Common myeloid progenitor, CD34-positive (primary cell): ENCODE measurements at regions not wholly inside any gene's neighbourhood (a gene's known extent, or its start where the extent isn't known, plus 50 kb on each side); places are given as distances from the start of the nearest gene placed in this dataset.

Experiments
- CTCF ChIA-PET: fragments of 350-600 bp; sonication (Branson Sonifier 250); formaldehyde crosslinking; loops from one replicate; lab custom pipeline; 2021; ENCODE audit warnings: antibody characterized with exemption; lab: Charles Lee
- POLR2A ChIA-PET: fragments of 350-600 bp; sonication (Branson Sonifier 250); formaldehyde crosslinking; loops from one replicate; lab custom pipeline; 2021; ENCODE audit warnings: antibody characterized with exemption; lab: Charles Lee
- DNase-seq, 3 donors: peaks; one replicate each; pipeline versions ENCODE4 v3.0.0 to v3.0.0-alpha.2; 2013
- H3K27ac ChIP-seq, 2 experiments: 1 replicate in 1 of 2; 2 replicates in 1 of 2; pipeline ENCODE4 v1.7.0; 2013; ENCODE audit warnings: inconsistent platforms in 2 of 2, low read length in 2 of 2, mild to moderate bottlenecking in 2 of 2, low read depth in 1 of 2, moderate library complexity in 1 of 2; ENCODE audit not compliant: severe bottlenecking in 2 of 2, insufficient read depth in 1 of 2, poor library complexity in 1 of 2
- H3K27me3 ChIP-seq, 5 experiments: replicated peaks in 2 of 5; 1 replicate in 3 of 5; 2 replicates in 2 of 5; pipeline versions ENCODE4 v1.6.1 to v1.7.0; 2013; ENCODE audit warnings: low read length in 4 of 5, mild to moderate bottlenecking in 2 of 5, moderate library complexity in 2 of 5, inconsistent platforms in 1 of 5; ENCODE audit not compliant: insufficient read depth in 5 of 5, control insufficient read depth in 4 of 5
- H3K36me3 ChIP-seq, 4 experiments: 1 replicate in 2 of 4; 2 replicates in 2 of 4; pipeline versions ENCODE4 v1.6.1 to v1.7.0; 2013; ENCODE audit warnings: low read length in 3 of 4, control low read depth in 1 of 4, mild to moderate bottlenecking in 1 of 4; ENCODE audit not compliant: control insufficient read depth in 4 of 4, insufficient read depth in 4 of 4
- H3K4me1 ChIP-seq, 4 experiments: 1 replicate in 3 of 4; 2 replicates in 1 of 4; pipeline versions ENCODE4 v1.6.1 to v1.7.1; 2013; ENCODE audit warnings: low read length in 3 of 4, mild to moderate bottlenecking in 3 of 4, control low read depth in 1 of 4, inconsistent platforms in 1 of 4, moderate library complexity in 1 of 4; ENCODE audit not compliant: control insufficient read depth in 4 of 4, insufficient read depth in 4 of 4; ENCODE audit errors: control extremely low read depth in 1 of 4
- H3K4me3 ChIP-seq, 7 experiments: 1 replicate in 4 of 7; 2 replicates in 3 of 7; pipeline versions ENCODE4 v1.5.1 to v1.7.0; 2013; ENCODE audit warnings: mild to moderate bottlenecking in 7 of 7, low read length in 6 of 7, moderate library complexity in 6 of 7, inconsistent platforms in 2 of 7, low read depth in 2 of 7, control low read depth in 1 of 7; ENCODE audit not compliant: insufficient read depth in 4 of 7, control insufficient read depth in 1 of 7; ENCODE audit errors: extremely low read depth in 1 of 7
- H3K9me3 ChIP-seq, 5 experiments: 1 replicate in 4 of 5; 2 replicates in 1 of 5; pipeline versions ENCODE4 v1.6.1 to v1.7.1; 2013; ENCODE audit warnings: low read length in 4 of 5, mild to moderate bottlenecking in 2 of 5, inconsistent platforms in 1 of 5, low read depth in 1 of 5, moderate library complexity in 1 of 5; ENCODE audit not compliant: control insufficient read depth in 4 of 5, insufficient read depth in 2 of 5; ENCODE audit errors: control extremely low read depth in 1 of 5
- WGBS: methylation state at CpG from one replicate; pipeline ENCODE4 v1.1.5; 2013; ENCODE audit not compliant: insufficient coverage; 5-methylcytosine and 5-hydroxymethylcytosine counted together

DNA sequence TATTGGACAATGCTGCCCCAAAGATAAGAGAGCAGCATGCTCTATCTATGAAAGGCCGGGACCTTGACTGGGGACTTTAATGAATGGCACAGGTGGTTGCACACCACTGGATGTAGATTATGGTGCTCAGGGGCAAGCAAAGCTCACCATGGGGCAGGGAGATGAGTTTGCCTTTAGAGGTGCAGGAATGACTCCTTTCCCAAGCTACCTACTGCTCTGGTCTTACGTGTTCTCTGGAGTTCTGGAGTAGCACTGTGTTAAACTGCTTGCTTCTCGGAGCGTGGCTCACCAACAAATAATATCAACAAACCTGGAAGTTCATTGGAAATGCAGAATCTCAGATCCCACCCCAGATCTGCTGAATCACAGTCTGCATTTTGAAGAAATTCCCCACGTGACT is 445.3 kb downstream of the RPS24 start:
- Histone ChIP-seq H3K27me3 (peaks cover 0 to 4% (median 0%) of the 10 kb centered on the region in 5 experiments), H3K4me1 (no peaks in the 10 kb centered on the region), H3K4me3 (no peak overlapping the region), H3K9me3 (no peaks in the 10 kb centered on the region), H3K36me3 (no peaks in the 10 kb centered on the region), H3K27ac (no peak overlapping the region)
- WGBS, result 90% methylated on average over 4 of the region's 5 CpGs
- CTCF ChIA-PET, result no interaction called here
- POLR2A ChIA-PET, result no interaction called here
- no peak for DNase-seq

DNA sequence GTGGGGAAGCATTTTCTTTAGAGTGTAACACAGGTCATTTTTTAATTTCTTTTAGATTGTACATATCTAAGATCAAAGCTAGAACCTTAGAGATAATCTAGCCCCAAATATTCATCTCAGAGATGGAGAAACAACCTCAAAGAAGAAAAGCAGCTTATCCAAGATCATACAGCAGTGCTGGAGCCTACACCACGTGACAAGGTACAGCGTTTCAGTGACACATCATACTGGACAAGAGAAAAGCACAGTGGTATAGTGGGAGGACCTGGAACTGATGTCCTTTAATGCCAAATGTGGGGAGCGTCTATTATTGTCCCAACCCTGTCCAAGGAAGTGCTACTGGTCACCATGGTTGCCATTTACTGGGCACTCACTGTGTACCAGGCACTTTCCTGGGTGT is 445.8 kb downstream of the RPS24 start:
- 89% methylated on average over 3 of the region's 3 CpGs for WGBS
- H3K27ac ChIP-seq, result no peak overlapping the region
- peaks cover 0 to 4% (median 0%) of the 10 kb centered on the region in 5 experiments for H3K27me3 ChIP-seq
- H3K4me3 ChIP-seq, result no peak overlapping the region
- ChIA-PET POLR2A (no interaction called here), CTCF (no interaction called here)
- no peaks in the 10 kb centered on the region for H3K9me3 ChIP-seq
- no peaks in the 10 kb centered on the region for H3K36me3 ChIP-seq
- H3K4me1 ChIP-seq, result no peaks in the 10 kb centered on the region
- no peak for DNase-seq

DNA sequence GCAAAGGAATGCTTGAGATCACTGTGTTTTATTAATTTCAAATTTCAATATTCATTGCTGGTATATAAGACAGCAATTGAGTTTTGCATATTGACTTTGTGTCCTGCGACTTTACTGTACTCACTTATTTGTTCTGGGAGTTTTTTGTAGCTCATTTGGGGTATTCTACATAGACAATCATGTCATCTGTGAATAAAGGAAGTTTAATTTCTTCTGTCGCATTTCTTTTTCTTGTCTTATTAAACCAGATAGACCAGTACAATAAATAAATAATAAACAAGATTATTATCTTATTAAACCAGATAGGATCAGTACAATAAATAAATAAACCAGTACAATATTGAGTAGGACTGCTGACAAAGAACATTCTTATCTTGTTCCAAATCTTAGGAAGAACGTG is 448.2 kb downstream of the RPS24 start:
- ChIA-PET POLR2A (no interaction called here), CTCF (interaction anchor here (1.5 kb wide), 1 partner anchor 11 kb away, joined by 3 read pairs; no protein-coding TSS in a partner anchor)
- H3K27me3 ChIP-seq, result peaks cover 0 to 4% (median 0%) of the 10 kb centered on the region in 5 experiments
- H3K27ac ChIP-seq, result no peak overlapping the region
- H3K4me3 ChIP-seq, result no peak overlapping the region
- no peak for DNase-seq
- WGBS, result no CpG with 5 or more reads among the region's 3 CpGs
- H3K4me1 ChIP-seq, result no peaks in the 10 kb centered on the region
- H3K36me3 ChIP-seq, result no peaks in the 10 kb centered on the region
- no peaks in the 10 kb centered on the region for H3K9me3 ChIP-seq

DNA sequence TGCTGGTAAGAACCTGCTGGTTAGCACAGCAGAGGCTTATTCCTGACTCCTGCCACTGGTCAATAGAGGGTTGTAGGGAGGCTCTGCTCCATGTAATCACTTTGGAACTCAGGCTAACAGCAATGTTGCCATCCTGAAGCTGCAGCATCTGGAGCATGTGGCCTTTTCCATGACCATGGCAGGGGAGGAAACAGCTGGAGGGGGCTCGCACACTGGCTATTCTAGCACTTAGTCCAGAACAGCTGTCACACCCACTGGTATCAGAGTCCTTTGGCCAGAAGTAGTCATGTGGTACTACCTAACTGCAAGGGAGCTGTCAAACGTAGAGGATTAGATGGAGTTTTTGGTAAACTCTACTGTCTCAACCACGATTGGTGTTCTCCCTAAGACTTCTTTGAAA is 450.0 kb downstream of the RPS24 start:
- Histone ChIP-seq H3K36me3 (no peaks in the 10 kb centered on the region), H3K4me3 (no peak overlapping the region), H3K27me3 (no peaks in the 10 kb centered on the region), H3K9me3 (no peaks in the 10 kb centered on the region), H3K4me1 (no peaks in the 10 kb centered on the region), H3K27ac (no peak overlapping the region)
- ChIA-PET CTCF (no interaction called here), POLR2A (no interaction called here)
- DNase-seq, result no peak
- WGBS, result 97% methylated on average over 3 of the region's 3 CpGs

DNA sequence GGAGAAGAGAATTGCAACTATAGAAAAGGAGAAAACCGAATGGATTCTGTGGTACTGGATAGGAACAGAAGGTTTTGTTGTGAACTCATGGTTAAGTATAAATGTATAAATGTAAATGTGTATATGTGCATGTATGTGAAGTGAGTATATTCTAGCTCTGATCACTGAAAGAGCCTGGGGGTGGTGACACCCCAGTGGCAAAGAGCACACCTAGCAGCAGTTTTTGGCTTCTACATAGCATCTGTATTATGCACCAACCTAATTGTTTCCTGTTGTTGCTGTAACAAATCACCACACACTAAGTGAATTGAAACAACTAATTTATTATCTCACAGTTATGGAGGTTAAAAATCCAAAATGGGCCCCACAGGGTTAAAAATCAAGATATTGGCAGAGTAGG is 455.4 kb downstream of the RPS24 start:
- H3K4me1 ChIP-seq, result peaks cover 0 to 11% (median 0%) of the 10 kb centered on the region in 4 experiments
- no peaks in the 10 kb centered on the region for H3K27me3 ChIP-seq
- peaks cover 2 to 25% (median 5%) of the 10 kb centered on the region in 5 experiments for H3K9me3 ChIP-seq
- POLR2A ChIA-PET, result no interaction called here
- 100% methylated on average over 1 of the region's 1 CpG for whole genome bisulfite sequencing
- CTCF ChIA-PET, result interaction anchor here (1.6 kb wide), 1 partner anchor 9 kb away, joined by 4 read pairs; no protein-coding TSS in a partner anchor
- no peak for DNase-seq
- no peak overlapping the region for H3K27ac ChIP-seq
- no peak overlapping the region for H3K4me3 ChIP-seq
- H3K36me3 ChIP-seq, result no peaks in the 10 kb centered on the region

DNA sequence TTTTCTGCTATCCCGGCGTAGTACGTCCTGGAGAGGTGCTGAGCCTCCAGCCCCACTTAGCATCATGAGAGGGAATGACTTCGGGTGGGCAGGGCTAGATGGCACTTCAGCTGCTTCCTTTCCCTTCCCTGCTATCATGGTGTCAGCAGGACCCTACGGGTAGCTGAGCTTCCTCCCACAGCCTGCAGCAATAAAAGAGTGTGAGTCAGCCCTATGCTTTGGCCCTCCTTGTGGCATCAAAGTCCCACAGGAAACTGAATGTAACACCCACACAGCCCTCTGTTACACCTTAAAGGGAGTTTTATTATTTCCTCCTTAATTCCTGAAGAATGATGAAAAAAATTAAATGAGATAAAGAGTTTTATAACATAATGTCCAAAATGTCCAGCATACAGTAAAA is 458.1 kb downstream of the RPS24 start:
- Histone ChIP-seq H3K4me3 (no peak overlapping the region), H3K27me3 (no peaks in the 10 kb centered on the region), H3K4me1 (peaks cover 0 to 11% (median 0%) of the 10 kb centered on the region in 4 experiments), H3K9me3 (peaks cover 3 to 25% (median 5%) of the 10 kb centered on the region in 5 experiments), H3K36me3 (no peaks in the 10 kb centered on the region), H3K27ac (no peak overlapping the region)
- ChIA-PET CTCF (interaction anchor here (1.2 kb wide), 1 partner anchor 52 kb away, joined by 3 read pairs; no protein-coding TSS in a partner anchor), POLR2A (no interaction called here)
- 94% methylated on average over 4 of the region's 5 CpGs for WGBS
- DNase-seq, result peak in 2 of 3 donors; percentile 25 to 30

DNA sequence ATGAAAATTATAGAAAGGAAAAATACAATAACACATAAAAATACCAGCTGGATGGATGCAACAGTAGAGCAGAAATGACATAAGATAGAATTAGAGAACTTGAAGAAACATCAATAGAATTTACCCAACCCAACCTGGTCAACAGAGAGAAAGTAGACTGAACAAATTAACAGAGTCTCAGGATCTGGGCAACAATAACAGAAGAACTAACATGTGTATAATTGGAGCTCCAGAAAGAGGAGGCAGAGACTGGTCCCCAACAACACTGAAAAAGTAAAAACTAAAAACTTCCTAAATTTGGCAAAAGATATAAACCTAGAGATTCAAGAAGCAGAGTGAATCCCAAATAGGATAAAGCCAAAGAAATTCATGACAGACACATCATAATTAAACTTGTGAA is 458.8 kb downstream of the RPS24 start:
- Histone ChIP-seq H3K4me3 (no peak overlapping the region), H3K36me3 (no peaks in the 10 kb centered on the region), H3K9me3 (peaks cover 3 to 25% (median 5%) of the 10 kb centered on the region in 5 experiments), H3K4me1 (peaks cover 0 to 11% (median 0%) of the 10 kb centered on the region in 4 experiments), H3K27ac (no peak overlapping the region), H3K27me3 (no peaks in the 10 kb centered on the region)
- no peak for DNase-seq
- ChIA-PET POLR2A (no interaction called here), CTCF (no interaction called here)
